Astrocyte of the hippocampus (primary cell): ENCODE measurements at regions not wholly inside any gene's neighbourhood (a gene's known extent, or its start where the extent isn't known, plus 50 kb on each side); places are given as distances from the start of the nearest gene placed in this dataset.

Experiments used
- DNase-seq: peaks from one replicate; pipeline ENCODE4 v3.0.0; 2011; ENCODE audit warnings: low read depth, low spot score

- peak; percentile 58 for DNase-seq
Measured at GRCh38 chr3:127458696-127459604, 131.6 kb downstream of the TPRA1 start.

GRCh38 chr3:127457546-127458145 is 132.9 kb downstream of the TPRA1 start:
- no peak for DNase-seq

- peak; percentile 65 for DNase-seq
Measured at GRCh38 chr3:127457094-127457475, 133.4 kb downstream of the TPRA1 start.

- DNase-seq = peak; percentile 54
Measured at GRCh38 chr3:127456471-127457093, 134.0 kb downstream of the TPRA1 start.

- DNase-seq = peak; percentile 90
Measured at GRCh38 chr3:127455541-127456450, 134.7 kb downstream of the TPRA1 start.

- DNase-seq = no peak
Measured at GRCh38 chr3:127454968-127455367, 135.6 kb downstream of the TPRA1 start.

GRCh38 chr3:127454051-127454450 is 136.5 kb downstream of the TPRA1 start:
- DNase-seq = no peak

GRCh38 chr3:127452321-127452821 is 138.2 kb downstream of the TPRA1 start:
- DNase-seq = no peak

GRCh38 chr3:127451321-127451720 is 139.2 kb downstream of the TPRA1 start:
- DNase-seq = no peak

- DNase-seq = no peak
Measured at GRCh38 chr3:127450331-127450730, 140.2 kb downstream of the TPRA1 start.

- no peak for DNase-seq
Measured at GRCh38 chr3:127449486-127450212, 140.9 kb downstream of the TPRA1 start.

- no peak for DNase-seq
Measured at GRCh38 chr3:127448671-127449070, 141.9 kb downstream of the TPRA1 start.

GRCh38 chr3:127448161-127448561 is 142.4 kb downstream of the TPRA1 start:
- DNase-seq = no peak

- no peak for DNase-seq
Measured at GRCh38 chr3:127446756-127447155, 143.8 kb downstream of the TPRA1 start.

GRCh38 chr3:127445581-127446343 is 144.8 kb downstream of the TPRA1 start:
- no peak for DNase-seq

GRCh38 chr3:127444761-127445160 is 145.8 kb downstream of the TPRA1 start:
- no peak for DNase-seq

- no peak for DNase-seq
Measured at GRCh38 chr3:127443581-127444375, 146.8 kb downstream of the TPRA1 start.

- DNase-seq = no peak
Measured at GRCh38 chr3:127442506-127442905, 148.0 kb downstream of the TPRA1 start.

- DNase-seq = no peak
Measured at GRCh38 chr3:127441764-127442163, 148.8 kb downstream of the TPRA1 start.
